EL (cell line): ENCODE measurements at regions not wholly inside any gene's neighbourhood (a gene's known extent, or its start where the extent isn't known, plus 50 kb on each side); places are given as distances from the start of the nearest gene placed in this dataset.
"Not testable (repeated sequence)": the region's sequence is repeated elsewhere in the genome, so short reads cannot be mapped to it uniquely, and the experiment has no call there.

Source experiments
- DNase-seq: peaks from one replicate; pipeline ENCODE4 v3.0.0-alpha.2; 2016

GRCh38 chr5:126098330-126099017 is 324.7 kb upstream of the GRAMD2B start:
- DNase-seq, result peak; percentile 50

DNA sequence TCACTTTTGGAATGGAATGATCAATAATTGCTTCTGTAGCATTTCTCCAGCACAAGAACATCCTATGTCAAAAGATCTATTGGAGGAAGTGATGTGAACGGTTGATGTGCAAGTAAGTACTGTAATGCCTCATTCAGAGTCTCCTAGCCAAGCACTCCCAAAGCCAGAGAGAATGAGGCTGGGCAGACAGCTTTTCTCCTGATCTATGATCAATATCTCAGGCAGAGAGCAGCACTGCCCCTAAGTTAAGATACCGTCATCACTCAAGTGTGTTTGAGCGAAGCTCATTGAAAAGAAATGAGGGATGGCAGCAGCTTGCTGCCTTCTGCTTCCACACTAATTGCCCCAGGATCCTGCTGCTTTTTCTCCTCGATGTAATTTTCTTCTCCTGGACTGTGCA is 324.1 kb upstream of the GRAMD2B start:
- DNase-seq, result no peak

DNA sequence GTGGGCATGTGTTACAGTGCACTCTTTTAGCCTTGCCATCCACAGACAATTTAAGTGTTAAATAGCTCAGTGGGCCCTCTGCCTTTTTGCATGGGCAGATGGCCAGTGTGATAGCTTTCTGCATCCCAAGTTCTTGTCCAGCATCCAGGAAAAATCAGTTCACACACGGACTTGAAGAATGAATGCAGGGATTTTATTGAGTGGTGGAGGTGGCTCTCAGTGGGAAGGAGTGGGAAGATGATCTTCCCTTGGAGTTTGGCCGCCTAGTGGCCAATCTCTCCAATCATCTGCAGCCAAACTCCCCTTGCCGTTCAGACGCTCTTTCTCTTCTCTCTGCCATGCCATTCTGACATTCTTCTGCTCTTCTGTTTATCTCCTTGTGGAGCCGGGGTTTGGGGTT is 322.4 kb upstream of the GRAMD2B start:
- no peak for DNase-seq

- DNase-seq, result no peak
Observed at GRCh38 chr5:126101901-126102300, 321.3 kb upstream of the GRAMD2B start.

DNA sequence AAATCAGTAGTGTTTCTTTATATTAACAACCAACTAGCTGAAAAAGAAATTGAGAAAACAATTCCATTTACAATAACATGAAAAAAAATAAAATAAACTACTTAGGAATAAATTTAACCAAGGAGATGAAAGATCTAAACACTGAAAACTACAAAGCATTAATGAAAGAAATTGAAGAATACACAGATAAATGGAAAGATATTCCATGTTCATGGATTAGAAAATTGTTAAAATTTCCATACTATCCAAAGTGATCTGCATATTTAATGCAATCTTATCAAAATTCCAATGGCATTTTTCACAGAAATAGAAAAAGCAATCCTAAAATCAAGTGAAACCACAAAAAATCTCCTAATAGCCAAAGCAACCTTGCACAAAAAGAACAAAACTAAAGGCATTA is 320.2 kb upstream of the GRAMD2B start:
- DNase-seq, result no peak

- DNase-seq, result no peak
Observed at GRCh38 chr5:126103868-126104267, 319.3 kb upstream of the GRAMD2B start.

DNA sequence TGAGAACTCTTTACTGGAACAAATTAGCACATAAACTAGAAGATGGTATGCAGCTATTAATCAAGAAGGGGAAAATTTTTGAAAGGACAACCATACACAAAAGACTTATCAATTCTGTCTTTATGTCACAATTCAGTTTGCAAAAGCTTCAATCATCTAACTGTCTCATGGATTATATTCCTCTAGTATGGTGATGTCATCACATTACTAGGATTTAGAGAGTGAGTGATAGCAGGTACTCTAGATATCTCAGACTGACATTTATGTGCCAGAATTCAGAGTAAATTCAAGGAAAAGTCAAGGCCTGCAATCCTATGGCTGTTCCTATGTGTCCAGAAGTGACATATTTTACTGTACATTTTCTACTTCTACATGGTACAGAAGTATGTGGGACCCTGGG is 318.9 kb upstream of the GRAMD2B start:
- DNase-seq, result no peak

GRCh38 chr5:126104951-126105350 is 318.3 kb upstream of the GRAMD2B start:
- DNase-seq, result peak; percentile 67

DNA sequence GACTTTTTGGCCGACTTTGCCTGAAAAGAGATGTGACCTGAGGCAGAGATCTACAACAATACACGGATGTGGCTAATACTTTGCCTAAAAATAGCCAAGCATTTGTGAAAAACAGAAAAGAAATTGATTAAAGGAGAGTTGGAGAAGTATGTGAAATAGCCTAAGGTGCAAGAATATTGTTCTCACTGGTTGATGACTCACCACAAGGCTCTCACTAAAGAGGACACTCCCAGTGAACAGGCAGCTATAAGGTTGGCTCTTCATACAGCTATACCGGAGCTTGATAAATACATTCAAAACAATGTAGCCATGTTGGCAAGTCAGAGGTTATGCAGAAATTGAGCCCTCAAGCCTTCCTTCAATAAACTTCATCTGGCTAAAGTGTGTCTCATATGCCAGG is 317.2 kb upstream of the GRAMD2B start:
- peak; percentile 22 for DNase-seq

- no peak for DNase-seq
Observed at GRCh38 chr5:126107381-126107780, 315.8 kb upstream of the GRAMD2B start.

DNA sequence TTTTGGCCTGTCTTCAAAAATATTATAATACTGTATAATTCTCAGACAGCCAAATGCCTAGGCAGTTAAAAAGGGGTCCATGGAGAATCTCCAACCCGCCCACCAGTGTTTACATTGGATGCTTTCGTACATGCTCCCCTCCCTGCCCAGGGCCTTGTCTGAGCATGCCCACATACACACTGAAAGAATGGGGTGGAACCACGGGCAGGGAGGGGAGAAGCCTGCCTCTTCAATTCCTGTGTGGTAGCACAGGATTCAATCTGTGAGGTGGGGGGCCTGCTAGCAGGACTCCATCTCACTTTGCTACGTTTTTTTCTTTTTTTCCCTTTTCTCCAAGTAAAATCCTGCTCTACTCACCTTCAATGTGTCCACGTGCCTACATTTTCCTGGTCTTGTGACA is 314.7 kb upstream of the GRAMD2B start:
- DNase-seq, result no peak

DNA sequence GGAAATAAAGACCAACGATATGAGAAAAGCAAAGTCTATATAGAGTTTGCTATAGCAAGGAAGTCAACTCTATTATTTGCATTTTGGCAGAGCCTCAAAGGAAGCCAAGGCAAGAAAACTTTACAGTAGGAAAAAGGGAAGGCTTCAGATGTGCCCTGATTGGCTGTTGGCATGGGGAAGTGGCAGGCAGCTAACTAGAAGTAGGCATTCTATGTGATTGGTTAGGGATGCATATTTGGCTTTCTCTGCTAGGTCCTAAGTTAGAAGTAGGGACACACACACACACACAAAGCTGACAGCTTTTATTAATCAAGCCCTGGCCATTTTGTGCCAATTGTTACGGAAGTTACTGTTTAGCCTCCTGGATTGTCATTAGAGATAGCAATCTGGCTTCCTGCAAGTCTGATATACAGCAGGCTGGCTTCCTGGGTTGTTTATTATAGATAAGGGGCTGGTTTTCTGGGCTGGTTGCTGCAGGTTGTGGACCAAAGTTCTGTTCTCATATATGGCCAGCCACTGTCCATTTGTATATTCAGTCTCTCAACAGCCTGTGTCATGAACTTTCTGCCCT is 308.1 kb upstream of the GRAMD2B start:
- DNase-seq, result no peak

- no peak for DNase-seq
Observed at GRCh38 chr5:126117044-126117443, 306.2 kb upstream of the GRAMD2B start.

- peak; percentile 6 for DNase-seq
Observed at GRCh38 chr5:126119887-126120442, 303.2 kb upstream of the GRAMD2B start.

GRCh38 chr5:126120939-126121338 is 302.3 kb upstream of the GRAMD2B start:
- no peak for DNase-seq

DNA sequence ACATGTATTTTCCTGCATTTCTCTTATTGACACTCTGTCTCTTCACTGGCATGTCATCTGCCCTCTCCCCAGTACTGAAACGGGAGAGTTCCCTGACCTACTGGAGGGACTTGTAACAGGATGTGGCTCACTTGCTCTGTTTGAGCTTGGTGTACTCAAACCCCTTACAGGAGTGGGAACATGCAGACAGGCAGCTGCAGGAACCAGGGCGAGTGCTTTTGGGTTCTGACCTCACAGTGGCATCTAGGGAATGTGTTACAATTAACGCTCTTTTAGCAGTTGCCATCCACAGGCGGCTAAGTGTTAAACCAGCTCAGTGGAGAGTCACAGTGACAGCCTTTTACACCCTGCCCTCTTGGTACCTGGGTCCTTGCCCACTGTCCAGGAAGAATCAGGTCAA is 300.3 kb upstream of the GRAMD2B start:
- DNase-seq, result peak; percentile 4

GRCh38 chr5:126124706-126125345 is 298.4 kb upstream of the GRAMD2B start:
- peak; percentile 73 for DNase-seq

DNA sequence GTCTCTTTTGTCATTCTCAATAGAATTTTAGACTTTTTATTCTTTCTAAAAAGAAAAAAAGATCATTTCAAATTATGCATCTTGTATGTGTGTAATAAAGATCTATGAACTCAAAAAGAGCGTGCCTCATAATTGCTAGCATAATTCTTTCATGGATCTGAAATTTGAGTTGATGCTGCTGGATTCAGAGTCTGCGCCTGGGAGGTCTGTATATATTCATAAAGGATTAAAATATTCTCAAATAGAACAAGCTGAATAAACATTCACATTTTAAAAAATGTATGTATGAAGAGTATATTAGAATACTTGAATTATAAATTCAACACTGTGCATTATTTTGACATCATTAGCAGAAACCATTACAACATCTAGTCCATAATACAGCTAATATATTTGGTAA is 297.8 kb upstream of the GRAMD2B start:
- no peak for DNase-seq

DNA sequence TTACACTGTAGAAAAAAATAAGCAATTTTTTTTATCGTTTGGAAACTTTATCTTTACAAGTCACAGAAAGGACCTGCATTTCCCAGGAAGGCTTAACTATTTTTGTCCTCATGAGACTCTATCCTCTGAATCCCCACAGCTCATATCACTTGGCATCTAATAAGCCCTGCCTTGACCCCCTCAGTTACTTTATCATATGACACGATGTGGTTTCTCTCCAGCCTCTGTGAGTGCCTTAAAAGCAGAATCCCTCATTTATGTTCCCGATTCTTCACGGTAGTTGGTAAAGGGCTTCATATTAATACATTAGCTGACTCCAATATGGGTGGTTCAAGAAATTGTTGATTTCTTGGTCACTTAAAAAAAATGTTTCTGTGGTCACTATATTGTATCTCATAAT is 296.6 kb upstream of the GRAMD2B start:
- no peak for DNase-seq

DNA sequence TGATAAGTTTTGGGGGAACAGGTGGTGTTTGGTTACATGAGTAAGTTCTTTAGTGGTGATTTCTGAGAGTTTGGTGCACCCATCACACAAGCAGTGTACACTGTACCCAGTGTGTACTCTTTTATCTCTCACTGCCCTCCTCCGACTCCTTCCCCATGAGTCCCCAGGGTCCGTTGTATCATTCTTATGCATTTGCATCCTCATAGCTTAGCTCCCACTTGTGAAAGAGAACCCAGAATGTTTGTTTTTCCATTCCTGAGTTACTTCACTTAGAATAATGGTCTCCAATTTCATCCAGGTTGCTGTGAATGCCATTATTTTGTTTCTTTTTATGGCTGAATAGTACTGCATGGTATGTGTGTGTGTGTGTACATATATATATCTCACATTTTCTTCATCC is 295.8 kb upstream of the GRAMD2B start:
- DNase-seq, result not testable (repeated sequence)

GRCh38 chr5:126129431-126129830 is 293.8 kb upstream of the GRAMD2B start:
- DNase-seq, result no peak

GRCh38 chr5:126133424-126133823 is 289.8 kb upstream of the GRAMD2B start:
- DNase-seq, result no peak

- peak; percentile 27 for DNase-seq
Observed at GRCh38 chr5:126137891-126138280, 285.3 kb upstream of the GRAMD2B start.

- peak; percentile 68 for DNase-seq
Observed at GRCh38 chr5:126138281-126138931, 284.8 kb upstream of the GRAMD2B start.
